A549 (cell line): ENCODE measurements at regions not wholly inside any gene's neighbourhood (a gene's known extent, or its start where the extent isn't known, plus 50 kb on each side); places are given as distances from the start of the nearest gene placed in this dataset.

Experiments used
- ATAC-seq, 2 experiments: fragments of 200-7000 bp in 1 of 2; fragments of >200 bp in 1 of 2; cut with Nextera tagmentation in 1 of 2; cut with Tn5 transposase in 1 of 2; 3 replicates each; pipeline versions ENCODE4 v1.8.0 to v1.9.1; 2018 to 2020; ENCODE audit warnings: mild to moderate bottlenecking in 1 of 2, moderate library complexity in 1 of 2
- CTCF ChIA-PET: fragments of 300-600 bp; sonication (Branson Sonifier 250); formaldehyde crosslinking; extraction: SDS; loops from one replicate; lab custom pipeline; 2021; ENCODE audit warnings: antibody characterized with exemption, inconsistent platforms; lab: Yijun Ruan, JAX
- POLR2A ChIA-PET: fragments of 350-600 bp; formaldehyde crosslinking; extraction: SDS; loops from one replicate; lab custom pipeline; 2021; ENCODE audit warnings: antibody characterized with exemption, inconsistent platforms; lab: Yijun Ruan, JAX
- DNase-seq, 2 experiments: peaks; one replicate each; pipeline versions ENCODE4 v3.0.0 to v3.0.0-alpha.2; 2011 to 2016; ENCODE audit warnings: low read depth in 1 of 2, low spot score in 1 of 2
- FAIRE-seq: peaks from 2 replicates; lab custom pipeline; 2011; peaks lifted over from hg19 to GRCh38; lab: Jason Lieb, UNC
- H3K27ac ChIP-seq, 2 experiments: fragments of >200 bp; sonication (Bioruptor Twin); formaldehyde crosslinking; 3 replicates each; pipeline ENCODE4 v1.5.1; 2016 to 2017
- H3K4me1 ChIP-seq: fragments of >200 bp; sonication (Bioruptor Twin); formaldehyde crosslinking; 3 replicates; pipeline ENCODE4 v1.6.1; 2016
- H3K4me2 ChIP-seq: fragments of >200 bp; sonication (Bioruptor Twin); formaldehyde crosslinking; 3 replicates; pipeline ENCODE4 v1.6.1; 2016
- H3K4me3 ChIP-seq: fragments of >200 bp; sonication (Bioruptor Twin); formaldehyde crosslinking; 3 replicates; pipeline ENCODE4 v1.5.1; 2016
- H3K9me3 ChIP-seq: fragments of >200 bp; sonication (Bioruptor Twin); formaldehyde crosslinking; 3 replicates; pipeline ENCODE4 v1.6.1; 2016
- CBX8 ChIP-seq: fragments of 200-600 bp; sonication (generic); IDR thresholded peaks from 2 replicates; pipeline ENCODE4 v1.6.1; 2016
- CEBPB ChIP-seq, 2 experiments: fragments of >200 bp in 1 of 2; sonication (Bioruptor Twin) in 1 of 2; formaldehyde crosslinking in 1 of 2; IDR thresholded peaks; 2 replicates each; pipeline ENCODE4 v1.6.1; 2012 to 2016
- EHMT2 ChIP-seq: fragments of 200-600 bp; sonication (generic); IDR thresholded peaks from 2 replicates; pipeline ENCODE4 v1.6.1; 2016; ENCODE audit warnings: antibody characterized with exemption, low read depth, mild to moderate bottlenecking, moderate library complexity
- FOXS1 ChIP-seq: fragments of 250-450 bp; sonication (Bioruptor Pico); IDR thresholded peaks from 2 replicates; pipeline ENCODE4 v1.5.0; 2020; ENCODE audit warnings: mild to moderate bottlenecking, moderate library complexity
- HOXB5 ChIP-seq: fragments of 250-450 bp; sonication (Bioruptor Pico); IDR thresholded peaks from 2 replicates; pipeline ENCODE4 v1.5.0; 2020; ENCODE audit warnings: mild to moderate bottlenecking, moderate library complexity
- JUN ChIP-seq, 2 experiments: fragments of >200 bp; sonication (Bioruptor Twin); formaldehyde crosslinking; IDR thresholded peaks; 2 replicates in 1 of 2; 3 replicates in 1 of 2; pipeline ENCODE4 v1.6.1; 2016 to 2017
- JUNB ChIP-seq: fragments of >200 bp; sonication (Bioruptor Twin); formaldehyde crosslinking; IDR thresholded peaks from 2 replicates; pipeline ENCODE4 v1.6.1; 2016
- MAFK ChIP-seq: fragments of 450-650 bp; IDR thresholded peaks from 2 replicates; pipeline ENCODE4 v1.6.1; 2014; ENCODE audit not compliant: partially characterized antibody
- POLR2AphosphoS2 ChIP-seq: conservative IDR thresholded peaks from 2 replicates; pipeline ENCODE4 v1.6.1; 2012; ENCODE audit warnings: low read length, improper control_type of control experiment, inconsistent platforms
- RARB ChIP-seq: fragments of 250-450 bp; sonication (Bioruptor Pico); IDR thresholded peaks from 2 replicates; pipeline ENCODE4 v1.8.0; 2021; ENCODE audit warnings: mild to moderate bottlenecking, moderate library complexity
- RFX5 ChIP-seq: fragments of 450-650 bp; IDR thresholded peaks from 2 replicates; pipeline ENCODE4 v1.7.1; 2014; ENCODE audit warnings: antibody characterized with exemption, mild to moderate bottlenecking, moderate library complexity
- SMC3 ChIP-seq: fragments of >200 bp; sonication (Bioruptor Twin); formaldehyde crosslinking; IDR thresholded peaks from 3 replicates; pipeline ENCODE4 v1.6.1; 2018; ENCODE audit warnings: inconsistent platforms
- SREBF2 ChIP-seq: fragments of 450-650 bp; IDR thresholded peaks from 2 replicates; pipeline ENCODE4 v1.6.1; 2014; ENCODE audit warnings: mild to moderate bottlenecking, moderate library complexity
- TFCP2L1 ChIP-seq: fragments of 250-450 bp; sonication (Bioruptor Pico); IDR thresholded peaks from 2 replicates; pipeline ENCODE4 v1.5.0; 2021; ENCODE audit warnings: mild to moderate bottlenecking
- ZNF302 ChIP-seq: fragments of 250-450 bp; sonication (Bioruptor Pico); IDR thresholded peaks from 2 replicates; pipeline ENCODE4 v1.9.0; 2021; ENCODE audit warnings: inconsistent platforms, mild to moderate bottlenecking, moderate library complexity
- ZSCAN20 ChIP-seq: fragments of 250-450 bp; sonication (Bioruptor Pico); IDR thresholded peaks from 2 replicates; pipeline ENCODE4 v1.8.0; 2022; ENCODE audit warnings: mild to moderate bottlenecking, moderate library complexity
- WGBS: methylation state at CpG from one replicate; pipeline ENCODE4 v1.1.6; 2017; ENCODE audit errors: missing lambda C conversion rate; 5-methylcytosine and 5-hydroxymethylcytosine counted together
- TF ChIP-seq, protein P1 (sequence below): IDR thresholded peaks from 2 replicates; pipeline ENCODE4 v1.6.1; 2012
- TF ChIP-seq, protein P2 (sequence below): fragments of >200 bp; sonication (Bioruptor Twin); formaldehyde crosslinking; IDR thresholded peaks from 3 replicates; pipeline ENCODE4 v1.5.1; 2016
- TF ChIP-seq, protein P3 (sequence below): IDR thresholded peaks from 2 replicates; pipeline ENCODE4 v1.6.1; 2012
- TF ChIP-seq, protein P4 (sequence below): fragments of 250-450 bp; sonication (Bioruptor Pico); IDR thresholded peaks from 2 replicates; pipeline ENCODE4 v1.5.0; 2021; ENCODE audit warnings: mild to moderate bottlenecking, moderate library complexity, borderline replicate concordance
- TF ChIP-seq, protein P5 (sequence below): fragments of >200 bp; sonication (Bioruptor Twin); formaldehyde crosslinking; IDR thresholded peaks from 3 replicates; pipeline ENCODE4 v1.6.1; 2016
- TF ChIP-seq, protein P6 (sequence below): fragments of 450-650 bp; IDR thresholded peaks from 2 replicates; pipeline ENCODE4 v1.6.1; 2014; ENCODE audit warnings: antibody characterized with exemption
- TF ChIP-seq, protein P7 (sequence below): fragments of 250-450 bp; sonication (Bioruptor Pico); IDR thresholded peaks from 2 replicates; pipeline ENCODE4 v1.5.0; 2020; ENCODE audit warnings: low read depth, mild to moderate bottlenecking, moderate library complexity

DNA sequence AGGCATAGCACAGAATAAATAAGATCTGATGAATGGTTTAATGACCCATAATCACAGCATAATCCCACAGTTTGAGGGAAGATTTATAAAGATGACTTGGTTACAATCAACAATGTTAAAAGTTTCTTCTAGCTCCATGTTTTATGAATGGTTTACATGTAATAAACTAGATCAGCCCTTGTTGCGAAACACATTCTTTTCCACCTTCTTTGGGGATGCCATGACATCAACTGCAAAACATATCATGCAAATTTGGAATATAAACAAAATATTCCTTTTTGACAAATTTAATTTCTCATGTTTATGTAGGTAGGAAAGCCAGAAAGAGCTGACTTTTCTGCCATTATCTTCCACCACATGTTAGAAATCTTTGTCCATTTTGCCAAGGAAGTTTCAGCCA, 979.5 kb downstream of the MAT2B start:
- DNase-seq (no peak), ATAC-seq (no peak), FAIRE-seq (no peak)
- CTCF ChIA-PET = interaction anchor here (1.1 kb wide), 1 partner anchor 19 kb away, joined by 4 read pairs; no protein-coding TSS in a partner anchor
- Histone ChIP-seq H3K4me3 (no peak overlapping the region), H3K4me2 (no peak overlapping the region), H3K27ac (no peak overlapping the region), H3K4me1 (no peaks in the 10 kb centered on the region), H3K9me3 (no peaks in the 10 kb centered on the region)
- WGBS = 0% methylated on average over 1 of the region's 1 CpG
- POLR2A ChIA-PET = no interaction called here
- TF ChIP-seq CEBPB (IDR thresholded peaks at IDR 0.05) (no peak), RFX5 (no peak), JUNB (no peak), TFCP2L1 (CRISPR knock-in tag) (no peak), JUN (IDR thresholded peaks at IDR 0.05) (no peak), RARB (no peak), SREBF2 (no peak), ZSCAN20 (no peak), SMC3 (no peak), ZNF302 (CRISPR knock-in tag) (no peak)
- TF ChIP-seq, protein P1, sequence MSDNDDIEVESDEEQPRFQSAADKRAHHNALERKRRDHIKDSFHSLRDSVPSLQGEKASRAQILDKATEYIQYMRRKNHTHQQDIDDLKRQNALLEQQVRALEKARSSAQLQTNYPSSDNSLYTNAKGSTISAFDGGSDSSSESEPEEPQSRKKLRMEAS = no peak
- TF ChIP-seq, protein P2, sequence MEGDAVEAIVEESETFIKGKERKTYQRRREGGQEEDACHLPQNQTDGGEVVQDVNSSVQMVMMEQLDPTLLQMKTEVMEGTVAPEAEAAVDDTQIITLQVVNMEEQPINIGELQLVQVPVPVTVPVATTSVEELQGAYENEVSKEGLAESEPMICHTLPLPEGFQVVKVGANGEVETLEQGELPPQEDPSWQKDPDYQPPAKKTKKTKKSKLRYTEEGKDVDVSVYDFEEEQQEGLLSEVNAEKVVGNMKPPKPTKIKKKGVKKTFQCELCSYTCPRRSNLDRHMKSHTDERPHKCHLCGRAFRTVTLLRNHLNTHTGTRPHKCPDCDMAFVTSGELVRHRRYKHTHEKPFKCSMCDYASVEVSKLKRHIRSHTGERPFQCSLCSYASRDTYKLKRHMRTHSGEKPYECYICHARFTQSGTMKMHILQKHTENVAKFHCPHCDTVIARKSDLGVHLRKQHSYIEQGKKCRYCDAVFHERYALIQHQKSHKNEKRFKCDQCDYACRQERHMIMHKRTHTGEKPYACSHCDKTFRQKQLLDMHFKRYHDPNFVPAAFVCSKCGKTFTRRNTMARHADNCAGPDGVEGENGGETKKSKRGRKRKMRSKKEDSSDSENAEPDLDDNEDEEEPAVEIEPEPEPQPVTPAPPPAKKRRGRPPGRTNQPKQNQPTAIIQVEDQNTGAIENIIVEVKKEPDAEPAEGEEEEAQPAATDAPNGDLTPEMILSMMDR = no peak
- TF ChIP-seq, protein P3, sequence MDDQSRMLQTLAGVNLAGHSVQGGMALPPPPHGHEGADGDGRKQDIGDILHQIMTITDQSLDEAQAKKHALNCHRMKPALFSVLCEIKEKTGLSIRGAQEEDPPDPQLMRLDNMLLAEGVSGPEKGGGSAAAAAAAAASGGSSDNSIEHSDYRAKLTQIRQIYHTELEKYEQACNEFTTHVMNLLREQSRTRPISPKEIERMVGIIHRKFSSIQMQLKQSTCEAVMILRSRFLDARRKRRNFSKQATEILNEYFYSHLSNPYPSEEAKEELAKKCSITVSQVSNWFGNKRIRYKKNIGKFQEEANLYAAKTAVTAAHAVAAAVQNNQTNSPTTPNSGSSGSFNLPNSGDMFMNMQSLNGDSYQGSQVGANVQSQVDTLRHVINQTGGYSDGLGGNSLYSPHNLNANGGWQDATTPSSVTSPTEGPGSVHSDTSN = no peak
- TF ChIP-seq, protein P4, sequence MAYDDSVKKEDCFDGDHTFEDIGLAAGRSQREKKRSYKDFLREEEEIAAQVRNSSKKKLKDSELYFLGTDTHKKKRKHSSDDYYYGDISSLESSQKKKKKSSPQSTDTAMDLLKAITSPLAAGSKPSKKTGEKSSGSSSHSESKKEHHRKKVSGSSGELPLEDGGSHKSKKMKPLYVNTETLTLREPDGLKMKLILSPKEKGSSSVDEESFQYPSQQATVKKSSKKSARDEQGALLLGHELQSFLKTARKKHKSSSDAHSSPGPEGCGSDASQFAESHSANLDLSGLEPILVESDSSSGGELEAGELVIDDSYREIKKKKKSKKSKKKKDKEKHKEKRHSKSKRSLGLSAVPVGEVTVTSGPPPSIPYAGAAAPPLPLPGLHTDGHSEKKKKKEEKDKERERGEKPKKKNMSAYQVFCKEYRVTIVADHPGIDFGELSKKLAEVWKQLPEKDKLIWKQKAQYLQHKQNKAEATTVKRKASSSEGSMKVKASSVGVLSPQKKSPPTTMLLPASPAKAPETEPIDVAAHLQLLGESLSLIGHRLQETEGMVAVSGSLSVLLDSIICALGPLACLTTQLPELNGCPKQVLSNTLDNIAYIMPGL (CRISPR knock-in tag) = no peak
- TF ChIP-seq, protein P5, sequence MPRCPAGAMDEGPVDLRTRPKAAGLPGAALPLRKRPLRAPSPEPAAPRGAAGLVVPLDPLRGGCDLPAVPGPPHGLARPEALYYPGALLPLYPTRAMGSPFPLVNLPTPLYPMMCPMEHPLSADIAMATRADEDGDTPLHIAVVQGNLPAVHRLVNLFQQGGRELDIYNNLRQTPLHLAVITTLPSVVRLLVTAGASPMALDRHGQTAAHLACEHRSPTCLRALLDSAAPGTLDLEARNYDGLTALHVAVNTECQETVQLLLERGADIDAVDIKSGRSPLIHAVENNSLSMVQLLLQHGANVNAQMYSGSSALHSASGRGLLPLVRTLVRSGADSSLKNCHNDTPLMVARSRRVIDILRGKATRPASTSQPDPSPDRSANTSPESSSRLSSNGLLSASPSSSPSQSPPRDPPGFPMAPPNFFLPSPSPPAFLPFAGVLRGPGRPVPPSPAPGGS = no peak
- TF ChIP-seq, protein P6, sequence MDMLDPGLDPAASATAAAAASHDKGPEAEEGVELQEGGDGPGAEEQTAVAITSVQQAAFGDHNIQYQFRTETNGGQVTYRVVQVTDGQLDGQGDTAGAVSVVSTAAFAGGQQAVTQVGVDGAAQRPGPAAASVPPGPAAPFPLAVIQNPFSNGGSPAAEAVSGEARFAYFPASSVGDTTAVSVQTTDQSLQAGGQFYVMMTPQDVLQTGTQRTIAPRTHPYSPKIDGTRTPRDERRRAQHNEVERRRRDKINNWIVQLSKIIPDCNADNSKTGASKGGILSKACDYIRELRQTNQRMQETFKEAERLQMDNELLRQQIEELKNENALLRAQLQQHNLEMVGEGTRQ = no peak
- TF ChIP-seq, all 56 proteins: peak for 0

DNA sequence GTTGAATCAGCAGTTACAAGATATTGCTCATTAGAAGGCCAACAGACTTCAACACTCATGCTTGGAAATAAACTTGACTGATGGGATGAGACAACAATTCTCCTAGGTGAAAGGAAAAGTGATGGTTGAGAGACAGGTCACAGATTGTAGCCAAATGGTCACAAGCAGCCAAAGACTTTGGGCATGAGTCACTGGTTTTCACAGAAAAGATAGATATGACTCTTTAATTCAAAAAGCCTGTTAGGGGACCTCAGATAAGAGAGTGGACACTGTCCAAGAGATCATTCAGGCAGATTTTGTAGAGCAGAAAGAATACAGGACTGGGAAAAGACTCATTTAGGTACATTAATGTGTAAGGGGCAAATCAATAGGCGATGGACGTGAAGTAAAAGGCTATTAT, 982.5 kb downstream of the MAT2B start:
- no peak for ATAC-seq
- TF ChIP-seq CEBPB (IDR thresholded peaks at IDR 0.05) (no peak), HOXB5 (CRISPR knock-in tag) (no peak), MAFK (no peak), POLR2AphosphoS2 (no peak), EHMT2 (no peak), FOXS1 (CRISPR knock-in tag) (no peak), CBX8 (no peak)
- TF ChIP-seq, protein P5 = no peak
- TF ChIP-seq, protein P1 = no peak
- TF ChIP-seq, protein P7, sequence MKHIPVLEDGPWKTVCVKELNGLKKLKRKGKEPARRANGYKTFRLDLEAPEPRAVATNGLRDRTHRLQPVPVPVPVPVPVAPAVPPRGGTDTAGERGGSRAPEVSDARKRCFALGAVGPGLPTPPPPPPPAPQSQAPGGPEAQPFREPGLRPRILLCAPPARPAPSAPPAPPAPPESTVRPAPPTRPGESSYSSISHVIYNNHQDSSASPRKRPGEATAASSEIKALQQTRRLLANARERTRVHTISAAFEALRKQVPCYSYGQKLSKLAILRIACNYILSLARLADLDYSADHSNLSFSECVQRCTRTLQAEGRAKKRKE (CRISPR knock-in tag) = no peak
- TF ChIP-seq, all 56 proteins: peak for 0
- POLR2A ChIA-PET = no interaction called here
- H3K4me1 ChIP-seq = no peaks in the 10 kb centered on the region
- FAIRE-seq = no peak
- H3K4me3 ChIP-seq = no peak overlapping the region
- H3K27ac ChIP-seq = no peak overlapping the region
- H3K4me2 ChIP-seq = no peak overlapping the region
- no peaks in the 10 kb centered on the region for H3K9me3 ChIP-seq
- no peak for DNase-seq
- CTCF ChIA-PET = no interaction called here
- WGBS = 0% methylated on average over 2 of the region's 2 CpGs
